ENCODE measurements at regions not wholly inside any gene's neighbourhood (a gene's known extent, or its start where the extent isn't known, plus 50 kb on each side); places are given as distances from the start of the nearest gene placed in this dataset.

GRCh38 chr12:34215213-34215892 lies 193.1 kb downstream of the ALG10 start:
- ChIA-PET RAD21 (ENCODE audit: unreplicated experiment) (no interaction called here), CTCF (interaction anchor here (2.2 kb wide), 1 partner anchor 93 kb away, joined by 7 read pairs; no protein-coding TSS in a partner anchor), SMC1A (ENCODE audit: uncharacterized antibody, unreplicated experiment) (no interaction called here), POLR2A (no interaction called here)
- Histone ChIP-seq H3K27me3 (replicated peaks in 1 of 2; ENCODE audit: control insufficient read depth in 2 of 2, insufficient read depth in 2 of 2, low read length in 1 of 2) (no peaks in the 10 kb centered on the region), H3K9ac (ENCODE audit: control insufficient read depth, insufficient read depth, low read length) (no peak overlapping the region), H3K27ac (ENCODE audit: control insufficient read depth, insufficient read depth) (no peak overlapping the region), H3K4me2 (ENCODE audit: control insufficient read depth, insufficient read depth) (no peak overlapping the region), H3K36me3 (ENCODE audit: control insufficient read depth in 2 of 2, insufficient read depth in 2 of 2, low read length in 1 of 2) (no peaks in the 10 kb centered on the region), H3K4me3 (no peak overlapping the region), H3K4me1 (ENCODE audit: control insufficient read depth, insufficient read depth, low read length) (no peaks in the 10 kb centered on the region), H4K20me1 (ENCODE audit: control insufficient read depth, insufficient read depth) (no peaks in the 10 kb centered on the region), H3K9me3 (replicated peaks; ENCODE audit: control insufficient read depth, insufficient read depth, low read length) (no peaks in the 10 kb centered on the region; the same call in 1 of the 3 replicates), H3K79me2 (ENCODE audit: control insufficient read depth, insufficient read depth, low read length) (no peaks in the 10 kb centered on the region), H2AFZ (ENCODE audit: control insufficient read depth, low read depth, low read length) (no peak overlapping the region)
- no TSS peak for BruUV-seq (replicated peaks)
- no peak for FAIRE-seq
- ATAC-seq: no peak
- in situ Hi-C loops (cut with MboI): loop anchor here (5.0 to 10.0 kb wide), 3 partner anchors 93 to 1461 kb away; partner anchors contain the start of gene YARS2
- 36% methylated on average over 18 of the region's 18 CpGs for WGBS (ENCODE audit: insufficient coverage, insufficient replicate concordance, low lambda C conversion rate, missing lambda C conversion rate)
- intact Hi-C loops (cut with micrococcal nuclease; ENCODE audit: unreplicated experiment): no loop called here
- no peak for DNase-seq (ENCODE audit: low read depth, low spot score)
- TF ChIP-seq KAT2A (conservative IDR thresholded peaks at IDR 0.05; ENCODE audit: control insufficient read depth, low read depth, low read length) (no peak), YBX1 (IDR thresholded peaks at IDR 0.05) (no peak), NRF1 (conservative IDR thresholded peaks at IDR 0.05; ENCODE audit: low read depth, low read length) (no peak), USF1 (IDR thresholded peaks at IDR 0.05; ENCODE audit: borderline replicate concordance, extremely low read length, insufficient read depth, low read depth, low read length) (no peak), ATF7 (IDR thresholded peaks at IDR 0.05; ENCODE audit: low read depth) (no peak), IKZF1 (conservative IDR thresholded peaks at IDR 0.05) (no peak), ZNF687 (IDR thresholded peaks at IDR 0.05) (no peak), FOXK2 (IDR thresholded peaks at IDR 0.05) (no peak), KLF5 (IDR thresholded peaks at IDR 0.05; ENCODE audit: partially characterized antibody) (no peak), SMC3 (IDR thresholded peaks at IDR 0.05; ENCODE audit: borderline replicate concordance, low read length) (no peak), IRF4 (IDR thresholded peaks at IDR 0.05; ENCODE audit: low read depth, low read length) (no peak), ZBTB4 (CRISPR knock-in tag; IDR thresholded peaks at IDR 0.05) (no peak), IRF5 (IDR thresholded peaks at IDR 0.05; ENCODE audit: borderline replicate concordance) (no peak), CREB1 (IDR thresholded peaks at IDR 0.05; ENCODE audit: low read depth) (no peak)
